Fibroblast of skin of back (primary cell): ENCODE measurements at regions not wholly inside any gene's neighbourhood (a gene's known extent, or its start where the extent isn't known, plus 50 kb on each side); places are given as distances from the start of the nearest gene placed in this dataset.

Source experiments
- DNase-seq: peaks from one replicate; pipeline ENCODE4 v3.0.0-alpha.2; 2013

GRCh38 chr11:91433284-91434010 is 791.2 kb upstream of the FAT3 start:
- DNase-seq, result peak; percentile 37

- DNase-seq, result no peak
Measured at GRCh38 chr11:91421641-91422040, 803.0 kb upstream of the FAT3 start.

GRCh38 chr11:91407842-91408241 is 816.8 kb upstream of the FAT3 start:
- DNase-seq, result no peak

GRCh38 chr11:91406009-91406408 is 818.6 kb upstream of the FAT3 start:
- no peak for DNase-seq

GRCh38 chr11:91404344-91404743 is 820.3 kb upstream of the FAT3 start:
- DNase-seq, result no peak

GRCh38 chr11:91397134-91397468 is 827.5 kb upstream of the FAT3 start:
- DNase-seq, result no peak

- peak; percentile 51 for DNase-seq
Measured at GRCh38 chr11:91396236-91397133, 828.1 kb upstream of the FAT3 start.

- no peak for DNase-seq
Measured at GRCh38 chr11:91394727-91395414, 829.7 kb upstream of the FAT3 start.

- DNase-seq, result no peak
Measured at GRCh38 chr11:91394073-91394726, 830.4 kb upstream of the FAT3 start.

- DNase-seq, result no peak
Measured at GRCh38 chr11:91382946-91383345, 841.7 kb upstream of the FAT3 start.

GRCh38 chr11:91374794-91375193 is 849.8 kb upstream of the FAT3 start:
- no peak for DNase-seq

GRCh38 chr11:91373497-91373896 is 851.1 kb upstream of the FAT3 start:
- no peak for DNase-seq

- DNase-seq, result no peak
Measured at GRCh38 chr11:91366816-91367215, 857.8 kb upstream of the FAT3 start.

- no peak for DNase-seq
Measured at GRCh38 chr11:91365986-91366585, 858.5 kb upstream of the FAT3 start.

- DNase-seq, result no peak
Measured at GRCh38 chr11:91350931-91351330, 873.7 kb upstream of the FAT3 start.

GRCh38 chr11:91326751-91327150 is 897.9 kb upstream of the FAT3 start:
- no peak for DNase-seq

- DNase-seq, result no peak
Measured at GRCh38 chr11:91326280-91326679, 898.3 kb upstream of the FAT3 start.

- DNase-seq, result no peak
Measured at GRCh38 chr11:91314521-91314920, 910.1 kb upstream of the FAT3 start.

- no peak for DNase-seq
Measured at GRCh38 chr11:91312541-91312940, 912.1 kb upstream of the FAT3 start.

GRCh38 chr11:91310085-91310484 is 914.5 kb upstream of the FAT3 start:
- no peak for DNase-seq

GRCh38 chr11:91308069-91308468 is 916.5 kb upstream of the FAT3 start:
- no peak for DNase-seq

- DNase-seq, result no peak
Measured at GRCh38 chr11:91305402-91305801, 919.2 kb upstream of the FAT3 start.
